Eye (tissue), 1 donor: ENCODE measurements at regions not wholly inside any gene's neighbourhood (a gene's known extent, or its start where the extent isn't known, plus 50 kb on each side); places are given as distances from the start of the nearest gene placed in this dataset.

Experiments used
- DNase-seq: peaks from one replicate; pipeline ENCODE4 v3.0.0-alpha.2; 2015

- no peak for DNase-seq
Observed at GRCh38 chr4:126702747-126703146, 930.0 kb upstream of the INTU start.

- DNase-seq: no peak
Observed at GRCh38 chr4:126705266-126705665, 927.5 kb upstream of the INTU start.

- DNase-seq: peak; percentile 16
Observed at GRCh38 chr4:126708716-126709115, 924.0 kb upstream of the INTU start.

GRCh38 chr4:126710935-126711334 lies 921.8 kb upstream of the INTU start:
- DNase-seq: no peak

- DNase-seq: no peak
Observed at GRCh38 chr4:126715067-126715466, 917.7 kb upstream of the INTU start.

DNA sequence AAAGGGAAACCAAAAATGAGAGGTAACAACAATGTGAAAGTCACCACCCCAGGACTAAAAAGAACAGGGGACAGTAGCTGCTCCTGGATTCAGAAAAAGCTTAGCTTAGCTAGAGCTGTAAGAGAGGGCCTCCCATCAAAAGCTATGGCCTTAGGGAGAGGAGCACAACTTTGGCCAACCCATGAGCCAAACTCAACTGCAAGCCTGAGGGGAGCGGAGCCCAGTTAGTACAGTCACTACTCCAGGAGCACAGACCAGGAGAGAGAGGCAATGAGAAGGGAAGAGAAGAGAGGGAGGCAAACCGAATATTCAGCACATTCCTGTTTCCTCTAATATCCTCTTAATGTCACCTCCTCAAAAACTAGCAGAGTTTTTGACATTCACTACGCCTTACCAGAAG lies 917.1 kb upstream of the INTU start:
- no peak for DNase-seq

DNA sequence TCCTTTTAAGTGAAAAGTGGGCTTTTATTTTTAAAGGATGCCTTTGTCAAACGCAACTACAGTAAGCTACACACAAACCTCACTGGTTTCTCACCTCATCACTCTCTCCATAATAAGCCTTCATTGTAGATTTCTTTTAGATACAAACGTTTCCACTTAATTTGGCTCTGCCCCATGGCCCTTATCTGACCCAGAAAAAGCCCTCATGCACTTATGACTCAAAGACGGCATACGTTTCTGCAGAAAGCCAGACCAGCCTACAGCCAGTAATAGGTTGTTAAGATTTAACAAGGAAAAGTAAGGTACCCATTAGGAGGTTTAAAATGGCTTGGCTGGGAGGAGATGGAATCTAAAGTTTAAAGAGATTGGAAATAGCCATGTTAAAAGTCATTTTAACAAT lies 914.6 kb upstream of the INTU start:
- DNase-seq: no peak

DNA sequence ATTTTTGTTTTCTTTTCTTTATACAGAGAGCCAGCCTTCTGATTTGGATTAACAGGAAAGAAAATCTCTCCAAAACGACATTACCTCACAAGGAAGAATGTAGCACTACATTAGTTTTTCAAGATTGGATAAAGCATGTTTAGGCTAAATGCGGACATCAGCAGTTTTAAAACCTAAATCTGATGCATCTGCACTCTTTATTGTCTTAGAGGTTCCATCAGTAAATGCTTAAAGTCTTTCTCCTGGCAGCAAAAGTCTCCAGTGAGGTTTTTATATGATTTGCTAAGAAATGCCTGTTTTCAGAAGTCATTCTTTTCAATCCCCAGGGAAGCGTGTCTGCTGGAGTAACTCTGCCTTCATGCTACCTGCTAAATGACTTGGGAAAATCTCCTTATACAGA lies 912.9 kb upstream of the INTU start:
- no peak for DNase-seq

DNA sequence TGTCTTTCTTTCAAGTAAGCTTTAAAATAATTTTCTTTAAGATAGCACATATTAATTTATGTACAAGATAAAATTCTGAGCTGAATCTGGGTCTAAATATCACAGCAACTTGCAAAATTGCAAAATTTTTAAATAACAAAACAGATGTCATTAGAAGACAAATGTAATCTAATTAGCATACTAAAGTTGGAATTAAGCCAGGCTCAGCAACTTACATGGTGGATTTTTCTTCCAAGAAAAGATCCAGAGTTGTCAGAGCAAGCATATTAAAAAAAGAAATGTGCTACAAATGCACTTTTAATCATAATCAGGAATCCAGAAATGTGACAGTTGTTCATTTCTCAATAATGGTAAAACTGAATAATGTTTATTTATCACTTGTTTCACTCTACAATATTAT lies 906.9 kb upstream of the INTU start:
- DNase-seq: no peak

- DNase-seq: no peak
Observed at GRCh38 chr4:126727461-126727860, 905.3 kb upstream of the INTU start.

- no peak for DNase-seq
Observed at GRCh38 chr4:126731062-126731461, 901.7 kb upstream of the INTU start.

GRCh38 chr4:126733301-126733700 lies 899.5 kb upstream of the INTU start:
- no peak for DNase-seq

DNA sequence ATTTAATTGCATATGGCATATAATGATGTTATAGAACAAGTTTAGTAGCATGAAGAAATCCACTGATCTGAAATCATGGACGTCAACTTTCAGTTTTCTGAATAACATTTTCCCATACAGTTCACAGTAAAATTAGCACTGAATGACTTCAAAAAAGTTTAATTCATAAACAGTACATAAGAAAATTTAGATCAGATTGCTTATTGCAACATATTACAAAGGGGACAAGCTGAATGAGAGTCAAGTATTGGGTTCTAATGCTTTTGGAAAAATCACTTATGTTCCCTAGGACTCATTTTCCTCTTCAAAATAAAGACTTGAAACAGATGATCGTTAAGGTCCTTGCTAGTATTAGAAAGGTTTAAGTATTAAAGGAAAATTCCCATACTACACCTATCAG lies 898.3 kb upstream of the INTU start:
- DNase-seq: no peak

- no peak for DNase-seq
Observed at GRCh38 chr4:126735294-126736132, 897.2 kb upstream of the INTU start.

- DNase-seq: no peak
Observed at GRCh38 chr4:126736133-126736518, 896.6 kb upstream of the INTU start.

GRCh38 chr4:126737899-126738526 lies 894.7 kb upstream of the INTU start:
- no peak for DNase-seq

GRCh38 chr4:126738527-126738923 lies 894.2 kb upstream of the INTU start:
- DNase-seq: no peak

- no peak for DNase-seq
Observed at GRCh38 chr4:126738926-126739325, 893.8 kb upstream of the INTU start.

DNA sequence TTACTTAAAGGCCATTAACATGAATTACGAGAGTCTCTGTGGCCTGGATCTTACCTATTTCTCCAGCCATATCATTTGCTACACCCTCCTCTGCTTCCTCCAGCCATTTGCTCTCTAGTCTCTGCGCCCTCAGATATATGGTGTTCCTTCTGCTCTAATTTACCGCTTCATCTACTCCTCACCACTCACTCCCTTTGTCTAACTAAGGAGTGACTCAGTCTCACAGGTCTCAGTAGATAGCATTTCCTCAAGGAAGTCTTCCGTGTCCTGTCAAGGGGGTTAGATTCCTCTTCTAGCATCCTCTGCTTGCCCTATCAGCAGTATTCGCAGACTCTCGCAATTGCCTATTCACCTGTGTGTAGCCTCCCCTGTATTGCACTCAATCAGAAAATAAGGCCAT lies 892.1 kb upstream of the INTU start:
- DNase-seq: no peak

GRCh38 chr4:126742048-126742447 lies 890.7 kb upstream of the INTU start:
- DNase-seq: no peak

- DNase-seq: no peak
Observed at GRCh38 chr4:126742885-126743284, 889.9 kb upstream of the INTU start.

DNA sequence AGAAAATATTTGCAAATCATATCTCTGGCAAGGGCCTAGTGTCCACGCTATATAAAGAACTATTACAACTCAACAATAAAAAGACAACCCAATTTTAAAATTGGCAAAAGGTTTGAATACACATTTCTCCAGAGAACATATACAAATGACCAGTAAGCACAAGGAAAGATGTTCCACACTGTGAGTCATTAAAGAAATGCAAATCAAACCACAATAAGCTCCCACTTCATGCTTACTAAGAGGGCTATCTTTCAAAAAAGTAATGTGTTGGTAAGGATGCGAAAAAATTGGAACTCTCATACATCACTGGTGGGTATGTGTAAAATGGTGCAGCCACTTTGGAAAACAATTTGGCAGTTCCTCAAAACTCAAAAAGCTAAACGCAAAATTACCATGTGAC lies 884.0 kb upstream of the INTU start:
- no peak for DNase-seq

- DNase-seq: no peak
Observed at GRCh38 chr4:126750723-126751122, 882.0 kb upstream of the INTU start.

GRCh38 chr4:126752126-126752525 lies 880.6 kb upstream of the INTU start:
- no peak for DNase-seq

DNA sequence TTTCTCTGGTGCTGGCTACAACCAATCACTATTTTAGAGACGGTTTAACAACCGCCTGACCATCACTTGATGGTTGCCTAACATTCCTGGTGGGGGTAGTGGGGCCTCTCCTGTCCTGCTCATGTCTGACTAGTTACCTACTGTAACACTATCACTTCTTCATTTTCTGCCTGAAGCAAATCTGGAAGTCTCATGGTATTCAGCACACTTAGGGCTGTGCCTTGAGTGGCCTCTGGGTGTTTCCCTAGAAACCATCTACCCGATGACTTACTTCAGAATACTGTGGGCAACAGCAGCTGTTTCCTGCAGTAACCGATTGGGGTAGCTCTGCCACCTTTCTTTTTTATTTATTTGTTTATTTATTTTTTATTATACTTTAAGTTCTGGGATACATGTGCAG lies 880.1 kb upstream of the INTU start:
- DNase-seq: no peak
